Thyroid gland (tissue), 4 donors: ENCODE measurements at regions not wholly inside any gene's neighbourhood (a gene's known extent, or its start where the extent isn't known, plus 50 kb on each side); places are given as distances from the start of the nearest gene placed in this dataset.

ENCODE experiments used
- DNase-seq, 2 donors: peaks; one replicate each; pipeline ENCODE4 v3.0.0-alpha.2; 2019
- H3K27ac ChIP-seq, 3 donors: fragments of 200-600 bp; sonication (generic); 1 replicate in 2 of 3; 2 replicates in 1 of 3; pipeline ENCODE4 v1.5.1; 2016 to 2019; ENCODE audit warnings: mild to moderate bottlenecking in 1 of 3, moderate library complexity in 1 of 3
- H3K27me3 ChIP-seq: fragments of 200-600 bp; sonication (generic); one replicate; pipeline ENCODE4 v1.5.1; 2019
- H3K36me3 ChIP-seq, 2 donors: fragments of 200-600 bp; sonication (generic); one replicate each; pipeline ENCODE4 v1.5.1; 2016 to 2019
- H3K4me1 ChIP-seq, 2 donors: fragments of 200-600 bp; sonication (generic); one replicate each; pipeline ENCODE4 v1.5.1; 2017 to 2019
- H3K4me3 ChIP-seq, 3 donors: fragments of 200-600 bp; sonication (generic); replicated peaks in 1 of 3; 1 replicate in 2 of 3; 2 replicates in 1 of 3; pipeline ENCODE4 v1.5.1; 2016; ENCODE audit warnings: mild to moderate bottlenecking in 1 of 3
- H3K9me3 ChIP-seq: fragments of 200-600 bp; sonication (generic); one replicate; pipeline ENCODE4 v1.5.1; 2017
- CTCF ChIP-seq, 6 experiments: fragments of 200-600 bp in 3 of 6; fragments of 450-650 bp in 3 of 6; sonication (generic) in 3 of 6; IDR thresholded peaks; one replicate each; pipeline ENCODE4 v1.5.1; 2016 to 2019; ENCODE audit warnings: antibody characterized with exemption in 6 of 6, mild to moderate bottlenecking in 2 of 6, inconsistent platforms in 1 of 6, moderate library complexity in 1 of 6
- POLR2A ChIP-seq, 2 donors: fragments of 450-650 bp; IDR thresholded peaks; one replicate each; pipeline ENCODE4 v1.6.1; 2017; ENCODE audit warnings: antibody characterized with exemption in 2 of 2, mild to moderate bottlenecking in 2 of 2, moderate library complexity in 1 of 2
- WGBS, 2 donors: methylation state at CpG; one replicate each; pipeline ENCODE4 v1.1.5; 2017; 5-methylcytosine and 5-hydroxymethylcytosine counted together
- intact Hi-C: fragments of 100-400 bp; cut with DNase I; formaldehyde crosslinking; loops from one replicate; pipeline ENCODE4 v1.15.1; 2023

- no peaks in the 10 kb centered on the region for H3K9me3 ChIP-seq
- no peak for TF ChIP-seq POLR2A (IDR thresholded peaks at IDR 0.05)
- TF ChIP-seq CTCF (IDR thresholded peaks at IDR 0.05): no peak
- no peaks in the 10 kb centered on the region for H3K4me1 ChIP-seq
- H3K27ac ChIP-seq: no peak overlapping the region
- no peaks in the 10 kb centered on the region for H3K27me3 ChIP-seq
- H3K4me3 ChIP-seq: no peak overlapping the region
- intact Hi-C loops: no loop called here
- 69 to 84% methylated on average over 3 of the region's 3 CpGs for WGBS, 2 donors
- H3K36me3 ChIP-seq: no peaks in the 10 kb centered on the region
- DNase-seq: no peak
Measured at GRCh38 chr12:126537961-126538530, 1472.8 kb downstream of the AACS start.

DNA sequence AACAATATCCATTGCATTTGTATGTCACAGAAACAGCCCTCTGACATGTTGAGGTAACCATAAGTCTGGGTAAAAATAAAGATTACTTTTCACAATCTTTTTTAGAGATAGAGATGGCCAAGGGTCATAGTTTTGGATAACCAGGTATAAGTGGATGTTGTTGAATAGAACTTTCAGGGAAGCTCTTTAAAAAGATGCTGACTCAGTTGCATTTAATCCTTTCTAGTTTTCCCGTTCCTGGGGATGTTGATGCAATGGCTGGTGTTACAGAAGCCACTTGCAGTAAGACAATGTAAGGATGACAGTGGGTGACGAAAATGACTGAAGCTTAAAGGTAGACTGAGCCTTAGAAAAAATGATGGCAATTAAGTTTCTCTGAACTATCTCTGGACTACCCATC is 1473.7 kb downstream of the AACS start:
- TF ChIP-seq POLR2A (IDR thresholded peaks at IDR 0.05): no peak
- 61 to 65% methylated on average over 2 of the region's 2 CpGs for WGBS, 2 donors
- no peak overlapping the region for H3K27ac ChIP-seq
- H3K4me3 ChIP-seq: no peak overlapping the region
- H3K27me3 ChIP-seq: no peaks in the 10 kb centered on the region
- H3K36me3 ChIP-seq: no peaks in the 10 kb centered on the region
- no peaks in the 10 kb centered on the region for H3K9me3 ChIP-seq
- no peak for DNase-seq
- intact Hi-C loops: no loop called here
- H3K4me1 ChIP-seq: no peaks in the 10 kb centered on the region

DNA sequence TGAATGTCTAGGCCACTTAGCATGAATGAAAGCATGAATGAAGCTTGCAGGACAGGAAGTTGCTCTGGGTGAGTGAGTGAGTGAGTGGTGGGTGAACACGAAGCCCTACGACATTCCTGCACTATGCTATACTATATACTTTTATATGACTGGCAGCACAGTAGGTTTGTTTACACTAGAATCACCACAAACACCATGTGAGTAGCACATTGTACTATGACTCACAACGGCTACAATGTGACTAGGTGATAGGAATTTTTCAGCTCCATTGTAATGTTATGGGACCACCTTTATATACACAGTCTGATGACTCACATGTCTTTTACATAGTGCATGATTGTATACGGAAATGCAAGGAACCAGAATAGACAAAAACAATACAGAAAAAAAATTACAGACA is 1480.2 kb downstream of the AACS start:
- no peaks in the 10 kb centered on the region for H3K27me3 ChIP-seq
- no peak overlapping the region for H3K4me3 ChIP-seq
- H3K9me3 ChIP-seq: no peaks in the 10 kb centered on the region
- no peak overlapping the region for H3K27ac ChIP-seq
- TF ChIP-seq CTCF (IDR thresholded peaks at IDR 0.05) (no peak), POLR2A (IDR thresholded peaks at IDR 0.05) (no peak)
- no peaks in the 10 kb centered on the region for H3K36me3 ChIP-seq
- DNase-seq: no peak
- WGBS, 2 donors: 38 to 45% methylated on average over 4 of the region's 4 CpGs
- H3K4me1 ChIP-seq: no peaks in the 10 kb centered on the region
- intact Hi-C loops: no loop called here

- Histone ChIP-seq H3K9me3 (no peaks in the 10 kb centered on the region), H3K36me3 (no peaks in the 10 kb centered on the region), H3K27ac (no peak overlapping the region), H3K4me1 (no peaks in the 10 kb centered on the region), H3K4me3 (no peak overlapping the region), H3K27me3 (no peaks in the 10 kb centered on the region)
- intact Hi-C loops: no loop called here
- TF ChIP-seq CTCF (IDR thresholded peaks at IDR 0.05) (no peak), POLR2A (IDR thresholded peaks at IDR 0.05) (no peak)
- no peak for DNase-seq
- WGBS, 2 donors: 66 to 68% methylated on average over 10 of the region's 10 CpGs
Measured at GRCh38 chr12:126547905-126548304, 1482.7 kb downstream of the AACS start.

GRCh38 chr12:126551869-126552268 is 1486.6 kb downstream of the AACS start:
- H3K4me1 ChIP-seq: no peaks in the 10 kb centered on the region
- no peaks in the 10 kb centered on the region for H3K9me3 ChIP-seq
- H3K4me3 ChIP-seq: no peak overlapping the region
- TF ChIP-seq POLR2A (IDR thresholded peaks at IDR 0.05) (no peak), CTCF (IDR thresholded peaks at IDR 0.05) (no peak)
- no peaks in the 10 kb centered on the region for H3K27me3 ChIP-seq
- no peak for DNase-seq
- H3K36me3 ChIP-seq: no peaks in the 10 kb centered on the region
- no peak overlapping the region for H3K27ac ChIP-seq
- intact Hi-C loops: no loop called here
- 45 to 59% methylated on average over 4 of the region's 4 CpGs for WGBS, 2 donors

DNA sequence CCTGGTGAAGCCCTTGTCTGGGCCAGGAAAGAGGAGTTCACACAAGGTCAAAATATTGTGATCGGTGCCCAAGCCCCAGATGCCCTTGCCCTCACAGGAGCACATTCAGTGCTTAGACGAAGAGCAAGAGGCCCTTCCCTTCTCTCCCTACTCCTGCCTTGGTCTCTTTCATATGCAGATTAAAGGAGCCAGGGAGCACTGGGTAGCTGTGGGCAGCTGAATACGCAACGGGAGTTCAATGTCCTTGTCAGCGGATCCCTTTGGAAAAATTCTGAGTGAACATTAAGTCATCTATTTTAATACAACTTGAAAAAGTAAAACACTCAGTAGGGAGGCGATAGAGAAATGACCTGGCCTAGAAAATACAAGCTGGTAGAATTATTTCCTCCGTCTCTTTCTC is 1489.4 kb downstream of the AACS start:
- no peak overlapping the region for H3K27ac ChIP-seq
- H3K9me3 ChIP-seq: no peaks in the 10 kb centered on the region
- no peaks in the 10 kb centered on the region for H3K36me3 ChIP-seq
- intact Hi-C loops: no loop called here
- WGBS, 2 donors: 70 to 76% methylated on average over 7 of the region's 7 CpGs
- DNase-seq: no peak
- no peak for TF ChIP-seq POLR2A (IDR thresholded peaks at IDR 0.05)
- TF ChIP-seq CTCF (IDR thresholded peaks at IDR 0.05): no peak
- no peaks in the 10 kb centered on the region for H3K4me1 ChIP-seq
- no peaks in the 10 kb centered on the region for H3K27me3 ChIP-seq
- no peak overlapping the region for H3K4me3 ChIP-seq
